ENCODE measurements at regions not wholly inside any gene's neighbourhood (a gene's known extent, or its start where the extent isn't known, plus 50 kb on each side); places are given as distances from the start of the nearest gene placed in this dataset.

GRCh38 chr5:158267228-158267627 is 408.3 kb upstream of the CLINT1 start:
- TF ChIP-seq CTCF (IDR thresholded peaks at IDR 0.05) (no peak), POLR2A (IDR thresholded peaks at IDR 0.05) (no peak)
